ENCODE measurements at regions not wholly inside any gene's neighbourhood (a gene's known extent, or its start where the extent isn't known, plus 50 kb on each side); places are given as distances from the start of the nearest gene placed in this dataset.

- no peaks in the 10 kb centered on the region for H3K4me1 ChIP-seq
- no peak overlapping the region for H3K4me3 ChIP-seq (ENCODE audit: low read depth, low read length)
- no peaks in the 10 kb centered on the region for H3K36me3 ChIP-seq
These were observed 130.6 kb upstream of the SALL3 start for GRCh38 chr18:78849046-78849445.

GRCh38 chr18:78849458-78849857, 130.2 kb upstream of the SALL3 start:
- H3K36me3 ChIP-seq: no peaks in the 10 kb centered on the region
- H3K27me3 ChIP-seq: no peaks in the 10 kb centered on the region
- DNase-seq: no peak
- H3K4me3 ChIP-seq (ENCODE audit: low read depth, low read length): no peak overlapping the region
- no peaks in the 10 kb centered on the region for H3K9me3 ChIP-seq
- TF ChIP-seq CTCF (IDR thresholded peaks at IDR 0.05; ENCODE audit: low read depth, low read length): no peak
- no peaks in the 10 kb centered on the region for H3K4me1 ChIP-seq

More at GRCh38 chr18:78849046-78849445, 130.6 kb upstream of the SALL3 start:
- Histone ChIP-seq H3K9me3 (no peaks in the 10 kb centered on the region), H3K27me3 (no peaks in the 10 kb centered on the region)
- no peak for TF ChIP-seq CTCF (IDR thresholded peaks at IDR 0.05; ENCODE audit: low read depth, low read length)
- no peak for DNase-seq

GRCh38 chr18:78853341-78853740, 126.3 kb upstream of the SALL3 start:
- no peaks in the 10 kb centered on the region for H3K36me3 ChIP-seq
- TF ChIP-seq CTCF (IDR thresholded peaks at IDR 0.05; ENCODE audit: low read depth, low read length): no peak
- peaks cover 20% of the 10 kb centered on the region for H3K27me3 ChIP-seq
- H3K4me1 ChIP-seq: no peaks in the 10 kb centered on the region
- no peaks in the 10 kb centered on the region for H3K9me3 ChIP-seq
- DNase-seq: no peak
- no peak overlapping the region for H3K4me3 ChIP-seq (ENCODE audit: low read depth, low read length)

GRCh38 chr18:78855188-78855587, 124.4 kb upstream of the SALL3 start:
- no peak for DNase-seq
- no peak overlapping the region for H3K4me3 ChIP-seq (ENCODE audit: low read depth, low read length)
- H3K36me3 ChIP-seq: no peaks in the 10 kb centered on the region
- H3K4me1 ChIP-seq: no peaks in the 10 kb centered on the region
- TF ChIP-seq CTCF (IDR thresholded peaks at IDR 0.05; ENCODE audit: low read depth, low read length): no peak
- H3K27me3 ChIP-seq: peaks cover 21% of the 10 kb centered on the region
- H3K9me3 ChIP-seq: no peaks in the 10 kb centered on the region

- TF ChIP-seq CTCF (IDR thresholded peaks at IDR 0.05; ENCODE audit: low read depth, low read length): no peak
- Histone ChIP-seq H3K4me1 (no peaks in the 10 kb centered on the region), H3K36me3 (no peaks in the 10 kb centered on the region), H3K4me3 (ENCODE audit: low read depth, low read length) (no peak overlapping the region), H3K9me3 (no peaks in the 10 kb centered on the region), H3K27me3 (peaks cover 21% of the 10 kb centered on the region)
- DNase-seq: no peak
These were observed 122.9 kb upstream of the SALL3 start for GRCh38 chr18:78856569-78857313.

- Histone ChIP-seq H3K27me3 (peaks cover 21% of the 10 kb centered on the region), H3K4me3 (ENCODE audit: low read depth, low read length) (no peak overlapping the region), H3K4me1 (no peaks in the 10 kb centered on the region), H3K36me3 (no peaks in the 10 kb centered on the region), H3K9me3 (no peaks in the 10 kb centered on the region)
- no peak for TF ChIP-seq CTCF (IDR thresholded peaks at IDR 0.05; ENCODE audit: low read depth, low read length)
- no peak for DNase-seq
These were observed 122.1 kb upstream of the SALL3 start for GRCh38 chr18:78857314-78858150.

Data from BE2C (cell line).